Amniotic stem cell (primary cell): ENCODE measurements at regions not wholly inside any gene's neighbourhood (a gene's known extent, or its start where the extent isn't known, plus 50 kb on each side); places are given as distances from the start of the nearest gene placed in this dataset.

ENCODE experiments used
- DNase-seq: peaks from one replicate; lab custom pipeline; 2025; lab: John Stamatoyannopoulos, UW

- no peak for DNase-seq
These were observed 257.3 kb downstream of the GLI2 start for GRCh38 chr2:120992791-120993555.

GRCh38 chr2:120993661-120994060 is 258.0 kb downstream of the GLI2 start:
- DNase-seq, result no peak

- DNase-seq, result no peak
These were observed 258.8 kb downstream of the GLI2 start for GRCh38 chr2:120994301-120994995.

- no peak for DNase-seq
These were observed 259.5 kb downstream of the GLI2 start for GRCh38 chr2:120995152-120995551.

- no peak for DNase-seq
These were observed 260.1 kb downstream of the GLI2 start for GRCh38 chr2:120995656-120996190.

- no peak for DNase-seq
These were observed 263.9 kb downstream of the GLI2 start for GRCh38 chr2:120999377-121000097.

GRCh38 chr2:121000804-121001203 is 265.1 kb downstream of the GLI2 start:
- no peak for DNase-seq

GRCh38 chr2:121001641-121002040 is 266.0 kb downstream of the GLI2 start:
- no peak for DNase-seq

- no peak for DNase-seq
These were observed 266.9 kb downstream of the GLI2 start for GRCh38 chr2:121002597-121002996.

GRCh38 chr2:121003391-121003790 is 267.7 kb downstream of the GLI2 start:
- no peak for DNase-seq

GRCh38 chr2:121004359-121004758 is 268.7 kb downstream of the GLI2 start:
- DNase-seq, result no peak

- DNase-seq, result no peak
These were observed 269.3 kb downstream of the GLI2 start for GRCh38 chr2:121004950-121005349.

- no peak for DNase-seq
These were observed 269.8 kb downstream of the GLI2 start for GRCh38 chr2:121005453-121005852.

- DNase-seq, result no peak
These were observed 271.2 kb downstream of the GLI2 start for GRCh38 chr2:121006743-121007489.

- DNase-seq, result no peak
These were observed 271.8 kb downstream of the GLI2 start for GRCh38 chr2:121007490-121007853.

GRCh38 chr2:121008975-121009374 is 273.3 kb downstream of the GLI2 start:
- no peak for DNase-seq

GRCh38 chr2:121010998-121011397 is 274.0 kb downstream of the TFCP2L1 start:
- DNase-seq, result no peak

GRCh38 chr2:121014876-121015275 is 270.1 kb downstream of the TFCP2L1 start:
- DNase-seq, result no peak

GRCh38 chr2:121015971-121016485 is 269.0 kb downstream of the TFCP2L1 start:
- no peak for DNase-seq

GRCh38 chr2:121017396-121017795 is 267.6 kb downstream of the TFCP2L1 start:
- DNase-seq, result no peak

GRCh38 chr2:121018136-121019061 is 266.6 kb downstream of the TFCP2L1 start:
- DNase-seq, result no peak
